SU-DHL-6 (cell line): ENCODE measurements at regions not wholly inside any gene's neighbourhood (a gene's known extent, or its start where the extent isn't known, plus 50 kb on each side); places are given as distances from the start of the nearest gene placed in this dataset.

ENCODE experiments used
- H2AFZ ChIP-seq: fragments of 200-600 bp; sonication (generic); 2 replicates; pipeline ENCODE4 v1.6.1; 2014; ENCODE audit warnings: low read depth, mild to moderate bottlenecking, moderate library complexity, mixed read lengths, antibody characterized with exemption, low read length; ENCODE audit not compliant: severe bottlenecking
- H3F3A ChIP-seq: fragments of 200-600 bp; shearing (Covaris generic); 2 replicates; pipeline ENCODE4 v1.6.0; 2016; ENCODE audit warnings: antibody characterized with exemption, mild to moderate bottlenecking; ENCODE audit not compliant: insufficient read depth
- H3K27ac ChIP-seq: fragments of 200-600 bp; sonication (generic); 2 replicates; pipeline ENCODE4 v1.5.1; 2016; ENCODE audit warnings: low read depth, mild to moderate bottlenecking, low read length, moderate library complexity, mixed read lengths
- H3K27me3 ChIP-seq: fragments of 200-600 bp; sonication (generic), shearing (Covaris generic); 2 replicates; pipeline ENCODE4 v1.6.0; 2014; ENCODE audit warnings: mild to moderate bottlenecking, low read length
- H3K36me3 ChIP-seq: fragments of 200-600 bp; sonication (generic); 2 replicates; pipeline ENCODE4 v1.6.1; 2014; ENCODE audit warnings: mild to moderate bottlenecking, low read length, mixed read lengths
- H3K4me2 ChIP-seq: fragments of 300-600, 200-600 bp; shearing (Covaris generic), sonication (generic); 2 replicates; pipeline ENCODE4 v1.6.0; 2014; ENCODE audit warnings: low read length, low read depth, mild to moderate bottlenecking; ENCODE audit not compliant: poor library complexity, severe bottlenecking
- H3K4me3 ChIP-seq: fragments of 200-600 bp; sonication (generic); 2 replicates; pipeline ENCODE4 v1.5.1; 2014; ENCODE audit warnings: antibody characterized with exemption, low read length, mild to moderate bottlenecking, mixed read lengths; ENCODE audit not compliant: insufficient read depth, poor library complexity, severe bottlenecking
- H3K79me2 ChIP-seq: fragments of 200-600 bp; sonication (generic); 2 replicates; pipeline ENCODE4 v1.6.1; 2014; ENCODE audit warnings: mild to moderate bottlenecking, low read length, moderate library complexity; ENCODE audit not compliant: insufficient read depth
- H3K9ac ChIP-seq: fragments of 200-600 bp; sonication (generic); 2 replicates; pipeline ENCODE4 v1.7.0; 2014; ENCODE audit warnings: mild to moderate bottlenecking, low read length
- H3K9me2 ChIP-seq: fragments of 200-600 bp; sonication (generic); replicated peaks from 2 replicates; pipeline ENCODE4 v1.6.1; 2014; ENCODE audit warnings: low read length; ENCODE audit not compliant: insufficient read depth
- H3K9me3 ChIP-seq: fragments of 200-600 bp; sonication (generic); 2 replicates; pipeline ENCODE4 v1.6.1; 2014; ENCODE audit warnings: low read length, mixed read lengths; ENCODE audit not compliant: insufficient read depth
- H4K20me1 ChIP-seq: fragments of 200-600 bp; sonication (generic); 2 replicates; pipeline ENCODE4 v1.6.1; 2014; ENCODE audit warnings: low read depth, mild to moderate bottlenecking, antibody characterized with exemption, low read length, moderate library complexity, mixed read lengths
- EZH2phosphoT487 ChIP-seq: fragments of 200-600 bp; sonication (generic), shearing (Covaris generic); conservative IDR thresholded peaks from 2 replicates; pipeline ENCODE4 v1.6.1; 2018; ENCODE audit warnings: mild to moderate bottlenecking, antibody characterized with exemption, low read length, moderate library complexity, mixed read lengths
- TF ChIP-seq, protein P1 (sequence below): fragments of 200-600 bp; sonication (generic); IDR thresholded peaks from one replicate; pipeline ENCODE4 v1.5.1; 2017; ENCODE audit warnings: antibody characterized with exemption, mild to moderate bottlenecking, low read length, moderate library complexity; ENCODE audit not compliant: insufficient read depth, poor library complexity, severe bottlenecking

DNA sequence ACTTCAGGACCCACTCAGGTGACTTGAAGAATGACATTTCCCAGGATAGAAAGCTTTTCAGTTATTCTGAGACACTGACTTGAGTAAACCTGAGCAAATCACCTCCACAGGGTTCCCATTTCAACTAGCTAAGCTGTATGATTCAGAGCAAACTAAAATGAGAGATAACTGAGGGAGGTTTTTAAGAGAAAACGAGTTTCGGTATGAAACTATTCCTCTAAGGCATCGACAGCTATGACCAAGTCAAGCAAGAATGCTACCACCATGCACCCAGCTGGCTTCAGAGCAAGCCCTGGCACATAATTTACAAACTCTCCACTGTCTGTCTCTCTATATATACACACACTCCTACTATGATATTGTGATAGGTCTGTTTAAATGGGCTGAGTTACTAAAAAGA lies 75.4 kb downstream of the PERP start:
- H4K20me1 ChIP-seq, result no peaks in the 10 kb centered on the region
- TF ChIP-seq EZH2phosphoT487, result no peak
- TF ChIP-seq, protein P1, sequence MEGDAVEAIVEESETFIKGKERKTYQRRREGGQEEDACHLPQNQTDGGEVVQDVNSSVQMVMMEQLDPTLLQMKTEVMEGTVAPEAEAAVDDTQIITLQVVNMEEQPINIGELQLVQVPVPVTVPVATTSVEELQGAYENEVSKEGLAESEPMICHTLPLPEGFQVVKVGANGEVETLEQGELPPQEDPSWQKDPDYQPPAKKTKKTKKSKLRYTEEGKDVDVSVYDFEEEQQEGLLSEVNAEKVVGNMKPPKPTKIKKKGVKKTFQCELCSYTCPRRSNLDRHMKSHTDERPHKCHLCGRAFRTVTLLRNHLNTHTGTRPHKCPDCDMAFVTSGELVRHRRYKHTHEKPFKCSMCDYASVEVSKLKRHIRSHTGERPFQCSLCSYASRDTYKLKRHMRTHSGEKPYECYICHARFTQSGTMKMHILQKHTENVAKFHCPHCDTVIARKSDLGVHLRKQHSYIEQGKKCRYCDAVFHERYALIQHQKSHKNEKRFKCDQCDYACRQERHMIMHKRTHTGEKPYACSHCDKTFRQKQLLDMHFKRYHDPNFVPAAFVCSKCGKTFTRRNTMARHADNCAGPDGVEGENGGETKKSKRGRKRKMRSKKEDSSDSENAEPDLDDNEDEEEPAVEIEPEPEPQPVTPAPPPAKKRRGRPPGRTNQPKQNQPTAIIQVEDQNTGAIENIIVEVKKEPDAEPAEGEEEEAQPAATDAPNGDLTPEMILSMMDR, result no peak
- H2AFZ ChIP-seq, result no peak overlapping the region
- H3K27ac ChIP-seq, result no peak overlapping the region
- no peaks in the 10 kb centered on the region for H3K79me2 ChIP-seq
- H3K9me3 ChIP-seq, result no peaks in the 10 kb centered on the region
- no peaks in the 10 kb centered on the region for H3K27me3 ChIP-seq
- H3F3A ChIP-seq, result no peaks in the 10 kb centered on the region
- H3K9me2 ChIP-seq, result no peaks in the 10 kb centered on the region
- no peak overlapping the region for H3K4me3 ChIP-seq
- H3K4me2 ChIP-seq, result no peak overlapping the region
- H3K9ac ChIP-seq, result no peak overlapping the region
- no peaks in the 10 kb centered on the region for H3K36me3 ChIP-seq

DNA sequence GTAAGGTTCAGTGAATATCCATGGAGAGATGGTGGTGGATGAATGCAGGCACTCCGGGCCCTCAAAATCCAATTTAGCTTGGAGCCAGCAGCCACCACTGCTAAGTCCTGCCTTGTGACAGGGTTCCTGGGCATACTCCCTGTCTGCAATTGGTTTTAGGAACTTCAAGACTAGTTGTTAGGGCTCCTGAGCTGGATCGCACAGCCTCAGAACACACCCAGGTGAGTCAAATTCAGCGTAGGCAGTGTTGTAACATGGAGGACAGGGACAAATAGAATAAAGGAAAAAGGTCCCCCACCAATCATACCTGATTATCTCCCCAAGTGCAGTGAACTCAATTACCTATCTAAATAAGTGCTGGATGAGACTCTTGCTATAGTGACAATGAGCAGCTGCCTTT lies 74.6 kb downstream of the PERP start:
- no peaks in the 10 kb centered on the region for H3K9me3 ChIP-seq
- no peaks in the 10 kb centered on the region for H3K36me3 ChIP-seq
- no peak overlapping the region for H3K9ac ChIP-seq
- H2AFZ ChIP-seq, result no peak overlapping the region
- no peaks in the 10 kb centered on the region for H3K27me3 ChIP-seq
- no peak overlapping the region for H3K4me3 ChIP-seq
- TF ChIP-seq EZH2phosphoT487, result no peak
- TF ChIP-seq, protein P1, result no peak
- no peak overlapping the region for H3K4me2 ChIP-seq
- H3K9me2 ChIP-seq, result no peaks in the 10 kb centered on the region
- no peaks in the 10 kb centered on the region for H3K79me2 ChIP-seq
- H3K27ac ChIP-seq, result no peak overlapping the region
- no peaks in the 10 kb centered on the region for H4K20me1 ChIP-seq
- H3F3A ChIP-seq, result no peaks in the 10 kb centered on the region

DNA sequence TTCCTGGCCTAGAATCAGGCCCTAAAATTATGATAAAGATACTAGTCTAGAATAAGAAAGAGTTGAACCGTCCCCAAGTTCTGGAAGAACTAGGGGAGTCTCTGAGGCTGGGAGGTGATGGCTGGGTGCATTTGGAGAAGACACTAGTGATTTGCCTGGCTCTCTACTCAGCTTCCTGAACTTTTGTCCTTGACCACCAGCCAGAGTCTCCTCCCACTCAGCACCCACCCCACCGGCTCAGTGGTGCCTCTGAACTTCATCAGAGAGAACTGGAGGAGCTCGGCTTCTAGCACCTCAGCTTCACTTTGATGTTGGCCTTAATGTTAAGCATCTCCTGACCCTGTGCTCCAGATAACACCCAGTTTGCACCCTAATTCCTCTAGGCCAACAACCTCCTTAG lies 73.0 kb downstream of the PERP start:
- Histone ChIP-seq H3K4me2 (no peak overlapping the region), H3K4me3 (no peak overlapping the region)
- TF ChIP-seq, protein P1, result no peak
- no peak for TF ChIP-seq EZH2phosphoT487

More for the DNA sequence above, 73.0 kb downstream of the PERP start:
- no peaks in the 10 kb centered on the region for H3K36me3 ChIP-seq
- H3K79me2 ChIP-seq, result no peaks in the 10 kb centered on the region
- no peaks in the 10 kb centered on the region for H3K27me3 ChIP-seq
- no peak overlapping the region for H2AFZ ChIP-seq
- no peak overlapping the region for H3K27ac ChIP-seq
- H3K9me3 ChIP-seq, result no peaks in the 10 kb centered on the region
- H3F3A ChIP-seq, result no peaks in the 10 kb centered on the region
- no peaks in the 10 kb centered on the region for H4K20me1 ChIP-seq
- no peaks in the 10 kb centered on the region for H3K9me2 ChIP-seq
- no peak overlapping the region for H3K9ac ChIP-seq
